AG20443 (cell line): ENCODE measurements at regions not wholly inside any gene's neighbourhood (a gene's known extent, or its start where the extent isn't known, plus 50 kb on each side); places are given as distances from the start of the nearest gene placed in this dataset.

Experiments used
- DNase-seq: peaks from one replicate; pipeline ENCODE4 v3.0.0; 2012; ENCODE audit warnings: low spot score, mixed read lengths

- DNase-seq: peak; percentile 15
Observed at GRCh38 chr2:14348247-14348646, 284.3 kb upstream of the LRATD1 start.

GRCh38 chr2:14350856-14351255 is 281.7 kb upstream of the LRATD1 start:
- DNase-seq: no peak

DNA sequence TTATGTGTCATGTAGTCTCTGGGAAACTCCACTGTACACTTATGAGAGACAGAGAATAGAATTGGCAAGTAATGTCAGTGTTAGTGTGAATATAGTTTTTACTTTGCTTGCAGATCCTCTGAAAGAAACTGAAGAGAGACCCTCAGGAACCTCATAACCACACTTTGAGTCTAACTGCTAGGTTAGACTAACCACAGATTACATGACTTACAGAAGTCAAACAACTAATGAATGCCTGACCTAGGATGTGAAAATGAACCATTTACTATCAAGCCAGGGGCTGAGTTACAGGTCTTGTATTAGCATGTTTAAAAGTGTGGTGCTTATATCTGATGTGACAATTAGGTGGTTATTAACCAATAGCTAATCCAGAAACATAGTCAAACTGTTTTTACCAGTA is 280.4 kb upstream of the LRATD1 start:
- no peak for DNase-seq

- DNase-seq: no peak
Observed at GRCh38 chr2:14354231-14354630, 278.3 kb upstream of the LRATD1 start.

GRCh38 chr2:14355102-14355501 is 277.4 kb upstream of the LRATD1 start:
- no peak for DNase-seq

DNA sequence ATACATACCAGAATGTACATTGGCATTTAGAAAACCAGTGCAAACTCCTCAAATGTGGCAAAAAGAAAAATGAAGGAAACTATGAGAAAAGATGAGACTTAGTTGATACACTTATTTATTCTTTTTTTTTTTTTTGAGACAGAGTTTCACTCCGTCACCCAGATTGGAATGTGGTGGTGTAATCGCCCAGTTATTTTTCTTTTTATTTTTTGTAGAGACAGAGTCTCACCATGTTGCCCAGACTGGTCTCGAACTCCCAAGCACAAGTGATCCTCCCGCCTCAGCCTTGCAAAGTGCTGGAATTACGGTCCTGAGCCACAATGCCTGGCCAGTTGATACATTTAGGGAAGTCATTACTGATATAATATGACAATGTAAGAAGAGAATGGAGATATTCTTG is 274.2 kb upstream of the LRATD1 start:
- DNase-seq: no peak

DNA sequence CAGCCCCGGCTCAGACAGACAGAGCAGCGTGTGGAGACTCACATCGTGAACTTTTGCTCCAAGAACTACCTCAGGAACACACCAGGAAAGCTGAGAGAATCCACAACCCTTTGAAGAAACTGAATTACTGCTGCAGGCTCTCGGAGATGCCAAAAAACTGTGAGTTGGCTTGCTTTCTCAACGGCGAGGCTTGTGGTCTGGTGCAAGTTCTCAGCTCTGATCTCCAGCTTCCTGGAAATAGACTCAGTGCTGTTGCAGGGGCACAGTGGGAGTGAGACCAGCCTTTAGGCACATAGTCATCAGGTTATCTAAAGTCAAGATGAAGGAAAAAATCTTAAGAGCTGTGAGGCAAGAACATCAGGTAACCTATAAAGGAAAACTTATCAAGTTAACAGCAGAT is 273.7 kb upstream of the LRATD1 start:
- no peak for DNase-seq

DNA sequence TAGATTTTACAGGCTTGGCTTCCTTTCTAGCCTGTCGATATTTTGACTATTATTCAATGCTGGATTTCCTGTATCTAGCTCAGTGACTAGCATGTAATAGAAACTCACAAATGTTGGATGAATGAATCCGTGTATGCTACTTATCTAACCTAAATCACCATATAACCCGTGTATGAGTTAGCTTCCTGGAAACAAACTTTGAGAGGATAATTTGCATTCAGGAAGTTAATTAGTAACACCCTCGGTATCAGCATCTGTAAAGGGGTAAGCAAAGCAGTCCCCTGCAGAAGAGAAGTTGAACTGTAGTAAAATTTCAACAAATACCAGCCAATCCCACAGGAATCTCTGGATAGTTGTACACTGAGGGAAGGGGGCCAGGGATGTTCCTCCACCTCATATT is 269.4 kb upstream of the LRATD1 start:
- no peak for DNase-seq

- DNase-seq: no peak
Observed at GRCh38 chr2:14363976-14364375, 268.5 kb upstream of the LRATD1 start.

DNA sequence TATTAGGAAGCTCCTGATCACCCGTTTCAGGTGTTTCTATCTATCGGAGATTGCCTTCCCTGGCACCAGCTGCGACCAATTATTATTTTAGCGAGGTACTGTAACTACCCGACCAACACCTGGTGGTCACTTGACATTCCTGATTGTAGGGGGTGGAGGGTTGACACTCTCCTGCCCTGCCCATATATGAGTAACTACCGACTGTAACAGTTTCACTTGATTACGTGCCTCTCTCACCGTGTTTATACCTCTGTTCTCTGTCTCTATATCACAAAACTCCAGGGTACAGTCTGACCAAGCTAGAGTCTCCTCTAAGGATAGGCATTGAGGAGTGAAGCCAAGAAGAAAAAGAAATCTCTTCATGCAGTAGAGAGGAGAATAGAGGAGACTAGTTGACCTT is 268.0 kb upstream of the LRATD1 start:
- no peak for DNase-seq

DNA sequence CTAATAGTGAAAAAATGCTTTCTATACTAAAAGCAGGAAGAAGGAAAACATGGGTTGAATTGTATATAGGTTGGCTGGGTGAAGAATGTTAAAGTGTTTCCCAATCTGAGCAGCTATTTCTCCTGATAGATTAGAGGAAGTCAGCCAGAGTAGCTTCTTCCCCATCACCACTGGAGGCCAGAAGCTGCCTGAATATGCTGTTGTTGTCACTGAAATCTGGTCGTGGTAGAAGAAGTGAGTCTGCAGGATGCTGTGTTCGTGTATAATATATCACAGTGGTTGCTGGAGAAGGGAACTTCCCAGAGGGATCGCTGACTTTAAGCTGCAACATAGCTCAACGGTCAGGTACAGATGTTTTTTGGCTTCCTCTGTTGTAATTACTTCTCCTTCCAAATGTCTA is 247.5 kb upstream of the LRATD1 start:
- peak; percentile 7 for DNase-seq

- no peak for DNase-seq
Observed at GRCh38 chr2:14387332-14387731, 245.2 kb upstream of the LRATD1 start.

- no peak for DNase-seq
Observed at GRCh38 chr2:14388724-14389123, 243.8 kb upstream of the LRATD1 start.

DNA sequence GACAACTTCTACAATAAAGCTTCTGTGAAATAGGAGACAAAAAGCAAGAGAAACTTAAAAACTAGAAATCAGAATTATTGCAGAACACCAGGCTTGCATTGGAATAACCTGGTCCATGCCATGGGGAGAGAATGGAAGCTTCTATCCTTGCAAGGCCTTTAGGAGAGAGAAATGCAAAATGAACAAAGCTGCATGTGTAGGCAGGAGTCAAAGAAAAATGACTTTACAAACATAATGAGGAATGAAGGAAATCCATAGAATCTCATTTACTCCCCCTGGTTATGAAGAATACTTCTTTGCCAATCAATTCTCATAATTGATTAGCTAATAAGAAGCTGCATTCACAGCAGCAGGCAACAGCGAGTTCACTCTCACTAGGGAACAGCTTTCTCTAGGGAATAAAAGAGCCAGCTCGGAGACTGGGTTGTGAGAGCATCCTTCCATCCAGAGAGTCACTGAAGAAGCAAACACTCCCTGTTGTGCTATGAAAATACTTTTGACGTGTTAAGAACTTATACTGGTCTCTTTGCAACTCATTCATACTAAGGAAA is 235.9 kb upstream of the LRATD1 start:
- no peak for DNase-seq

DNA sequence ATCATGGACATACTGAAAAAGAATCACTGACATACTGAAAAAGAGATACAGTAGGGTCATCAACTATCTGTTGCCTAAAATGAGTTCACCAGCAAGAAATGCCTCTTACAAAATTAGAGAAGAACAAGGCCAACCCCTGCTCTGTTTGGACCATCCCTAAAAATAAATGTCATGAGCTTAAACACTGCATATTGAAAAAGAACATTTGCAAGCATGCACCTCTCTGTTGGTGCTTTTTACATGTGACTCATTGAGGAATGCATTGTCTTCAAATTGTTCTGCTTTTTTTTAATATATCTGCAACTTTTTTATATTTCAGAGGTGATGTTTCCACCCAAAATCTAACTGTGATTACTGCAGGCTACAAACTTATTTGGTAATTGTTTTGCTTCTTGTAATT is 233.9 kb upstream of the LRATD1 start:
- DNase-seq: no peak

- no peak for DNase-seq
Observed at GRCh38 chr2:14401873-14402272, 230.6 kb upstream of the LRATD1 start.

DNA sequence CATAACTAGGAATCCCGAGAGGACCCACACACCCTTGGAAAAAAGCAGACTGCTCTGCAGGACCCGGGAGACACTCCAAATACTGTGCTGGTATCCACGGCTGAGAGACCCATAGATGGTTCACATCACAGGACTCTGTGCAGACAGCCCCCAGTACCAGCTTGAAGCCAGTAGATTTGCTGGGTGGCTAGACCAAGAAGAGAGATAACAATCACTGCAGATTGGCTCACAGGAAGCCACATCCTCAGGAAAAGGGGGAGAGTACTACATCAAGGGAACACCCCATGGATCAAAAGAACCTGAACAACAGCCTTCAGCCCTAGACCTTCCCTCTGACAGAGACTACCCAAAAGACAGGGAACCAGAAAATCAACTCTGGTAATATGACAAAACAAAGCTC is 223.8 kb upstream of the LRATD1 start:
- no peak for DNase-seq

- DNase-seq: no peak
Observed at GRCh38 chr2:14417551-14417950, 215.0 kb upstream of the LRATD1 start.

DNA sequence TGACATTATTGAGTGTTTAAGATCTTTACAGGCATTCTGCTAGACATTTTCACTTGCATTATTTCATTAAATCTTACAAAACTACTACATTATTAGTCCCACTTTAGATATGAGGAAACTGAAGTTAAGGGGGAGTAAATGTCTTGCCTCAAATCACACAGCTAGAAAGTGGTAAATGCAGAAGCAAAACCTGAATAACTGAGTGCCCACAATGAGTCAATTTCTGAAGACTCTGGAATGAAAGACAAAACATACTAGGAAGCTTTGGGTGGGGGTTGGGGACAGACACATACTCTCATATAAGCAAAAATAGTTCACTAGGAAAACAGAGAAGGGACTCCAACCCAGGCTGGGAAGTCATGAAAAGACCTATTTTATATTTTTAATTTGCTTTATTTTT is 214.4 kb upstream of the LRATD1 start:
- no peak for DNase-seq

DNA sequence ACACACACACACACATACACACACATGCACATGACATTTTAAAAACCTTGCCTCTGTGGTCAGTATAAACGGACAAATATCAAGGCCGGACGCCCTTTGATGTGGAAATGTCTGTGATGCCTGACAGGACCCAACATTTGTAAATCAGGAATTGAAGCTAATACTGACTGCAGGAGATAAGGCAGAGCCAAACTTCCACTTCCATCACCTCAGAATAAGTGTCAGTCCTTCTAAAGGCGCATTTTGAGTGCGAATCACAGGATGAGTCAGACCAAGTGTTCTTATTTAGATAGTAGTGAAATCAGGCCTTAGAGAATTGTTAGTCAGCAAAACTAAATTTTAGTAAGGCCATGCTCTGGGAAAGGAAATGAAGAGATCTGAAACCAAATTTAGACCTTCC is 211.7 kb upstream of the LRATD1 start:
- DNase-seq: peak; percentile 28

DNA sequence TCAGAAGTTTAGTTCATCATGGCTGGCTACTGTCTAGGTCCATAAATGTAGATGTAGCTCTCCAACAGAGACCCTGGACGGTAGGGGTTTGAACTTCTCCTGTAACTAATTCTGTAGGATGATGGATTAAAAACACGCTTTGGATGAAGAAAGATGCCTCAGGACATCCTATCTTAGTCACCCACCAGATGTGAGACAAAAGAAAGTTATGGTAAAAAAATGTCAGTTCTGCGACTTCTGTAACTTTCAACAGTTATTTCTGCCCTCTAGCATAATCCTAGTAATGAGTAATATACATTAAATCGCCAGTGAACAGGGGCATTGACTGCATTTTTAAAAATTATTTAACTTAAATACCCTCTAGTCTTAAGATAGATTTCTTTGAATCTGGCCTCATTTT is 210.1 kb upstream of the LRATD1 start:
- no peak for DNase-seq

GRCh38 chr2:14423145-14423906 is 209.2 kb upstream of the LRATD1 start:
- no peak for DNase-seq

GRCh38 chr2:14424478-14425390 is 207.8 kb upstream of the LRATD1 start:
- DNase-seq: no peak
